Neural cell (in vitro differentiated cells): ENCODE measurements at regions not wholly inside any gene's neighbourhood (a gene's known extent, or its start where the extent isn't known, plus 50 kb on each side); places are given as distances from the start of the nearest gene placed in this dataset.

ENCODE experiments used
- H2AFZ ChIP-seq: fragments of 200-600, 300-800 bp; sonication (generic), shearing (Covaris generic); 2 replicates; pipeline ENCODE4 v1.6.0; 2014; ENCODE audit warnings: low read depth, mild to moderate bottlenecking, antibody characterized with exemption, low read length, moderate library complexity
- H3F3A ChIP-seq: fragments of 200-600 bp; shearing (Covaris generic); 2 replicates; pipeline ENCODE4 v1.6.1; 2016; ENCODE audit warnings: mild to moderate bottlenecking, moderate library complexity, mixed read lengths, antibody characterized with exemption, low read length; ENCODE audit not compliant: insufficient read depth, poor library complexity, severe bottlenecking
- H3K27ac ChIP-seq: fragments of 200-600, 300-800 bp; sonication (generic), shearing (Covaris generic); 2 replicates; pipeline ENCODE4 v1.5.1; 2014; ENCODE audit warnings: mild to moderate bottlenecking, low read length, moderate library complexity
- H3K27me3 ChIP-seq: fragments of 300-800, 200-600 bp; sonication (generic), shearing (Covaris generic); 2 replicates; pipeline ENCODE4 v1.6.0; 2014; ENCODE audit warnings: mild to moderate bottlenecking, low read depth, low read length, moderate library complexity; ENCODE audit not compliant: insufficient read depth
- H3K36me3 ChIP-seq: fragments of 300-800, 200-600 bp; sonication (generic), shearing (Covaris generic); 2 replicates; pipeline ENCODE4 v1.5.1; 2014; ENCODE audit warnings: mild to moderate bottlenecking, antibody characterized with exemption, low read length, moderate library complexity; ENCODE audit not compliant: insufficient read depth
- H3K4me2 ChIP-seq: fragments of 300-800, 200-600 bp; sonication (generic), shearing (Covaris generic); 2 replicates; pipeline ENCODE4 v1.6.0; 2014; ENCODE audit warnings: mild to moderate bottlenecking, low read length
- H3K4me3 ChIP-seq: fragments of 300-800, 200-600 bp; sonication (generic), shearing (Covaris generic); 2 replicates; pipeline ENCODE4 v1.5.1; 2014; ENCODE audit warnings: mild to moderate bottlenecking, low read length, moderate library complexity
- H3K79me2 ChIP-seq: fragments of 200-600 bp; shearing (Covaris generic); replicated peaks from 2 replicates; pipeline ENCODE4 v1.6.0; 2014; ENCODE audit warnings: mild to moderate bottlenecking, low read length, moderate library complexity; ENCODE audit not compliant: insufficient read depth
- H3K9ac ChIP-seq: fragments of 300-800, 200-600 bp; sonication (generic), shearing (Covaris generic); 2 replicates; pipeline ENCODE4 v1.6.1; 2016; ENCODE audit warnings: mild to moderate bottlenecking, low read length, mixed read lengths
- H3K9me2 ChIP-seq: fragments of 200-600 bp; shearing (Covaris generic); 2 replicates; pipeline ENCODE4 v1.6.1; 2016; ENCODE audit warnings: mild to moderate bottlenecking, low read length, mixed read lengths; ENCODE audit not compliant: insufficient read depth
- H3K9me3 ChIP-seq: fragments of 200-600, 300-800 bp; sonication (generic), shearing (Covaris generic); 2 replicates; pipeline ENCODE4 v1.6.1; 2016; ENCODE audit warnings: mild to moderate bottlenecking, mixed run types, low read length, moderate library complexity, mixed read lengths
- H4K20me1 ChIP-seq: fragments of 200-600 bp; shearing (Covaris generic); 2 replicates; pipeline ENCODE4 v1.6.1; 2016; ENCODE audit warnings: mild to moderate bottlenecking, mixed run types; ENCODE audit not compliant: insufficient read depth
- EP300 ChIP-seq: fragments of 450-650 bp; conservative IDR thresholded peaks from 2 replicates; pipeline ENCODE4 v1.6.1; 2014; ENCODE audit warnings: antibody characterized with exemption, mild to moderate bottlenecking, moderate library complexity; ENCODE audit not compliant: poor library complexity, severe bottlenecking
- EZH2 ChIP-seq: fragments of 200-600, 300-800 bp; shearing (Covaris generic), sonication (generic); IDR thresholded peaks from 2 replicates; pipeline ENCODE4 v1.6.1; 2014; ENCODE audit warnings: antibody characterized with exemption, low read length, borderline replicate concordance, mild to moderate bottlenecking; ENCODE audit not compliant: insufficient read depth, poor library complexity, severe bottlenecking
- MXI1 ChIP-seq: fragments of 450-650 bp; conservative IDR thresholded peaks from 2 replicates; pipeline ENCODE4 v1.6.1; 2014; ENCODE audit warnings: antibody characterized with exemption, mild to moderate bottlenecking; ENCODE audit not compliant: poor library complexity, severe bottlenecking
- POLR2AphosphoS5 ChIP-seq: IDR thresholded peaks from 2 replicates; pipeline ENCODE4 v1.6.1; 2012
- RAD21 ChIP-seq: fragments of 450-650 bp; conservative IDR thresholded peaks from 2 replicates; pipeline ENCODE4 v1.6.1; 2014; ENCODE audit warnings: antibody characterized with exemption, mild to moderate bottlenecking, moderate library complexity
- SMC3 ChIP-seq: fragments of 450-650 bp; conservative IDR thresholded peaks from 2 replicates; pipeline ENCODE4 v1.6.1; 2014; ENCODE audit warnings: antibody characterized with exemption, mild to moderate bottlenecking, moderate library complexity; ENCODE audit not compliant: poor library complexity
- TAF1 ChIP-seq: IDR thresholded peaks from 2 replicates; pipeline ENCODE4 v1.6.1; 2012; ENCODE audit warnings: low read depth
- TF ChIP-seq, protein P1 (sequence below): IDR thresholded peaks from 2 replicates; pipeline ENCODE4 v1.6.1; 2012; ENCODE audit warnings: borderline replicate concordance
- TF ChIP-seq, protein P2 (sequence below): fragments of 450-650 bp; IDR thresholded peaks from 2 replicates; pipeline ENCODE4 v1.5.1; 2014; ENCODE audit warnings: antibody characterized with exemption, mild to moderate bottlenecking, moderate library complexity; ENCODE audit not compliant: poor library complexity, severe bottlenecking

DNA sequence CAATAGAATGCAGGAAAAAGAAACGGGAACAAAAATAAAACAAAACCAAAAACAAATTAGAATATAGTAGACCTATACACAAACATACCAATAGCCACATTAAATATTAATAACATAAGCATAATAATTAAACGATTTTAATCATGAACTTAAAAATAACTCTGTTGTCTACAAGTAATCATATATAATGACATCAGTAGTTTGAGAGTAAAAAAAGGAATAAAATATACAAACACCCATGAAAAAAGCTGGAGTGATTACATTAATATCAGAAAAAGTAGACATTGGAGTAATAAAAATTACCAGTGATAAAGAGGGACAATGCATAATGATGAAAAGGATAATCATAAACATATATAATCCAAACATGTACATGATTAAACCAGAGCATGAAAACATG, 181.8 kb downstream of the ATXN7L3B start:
- Histone ChIP-seq H3K9me2 (no peaks in the 10 kb centered on the region), H3K4me3 (no peak overlapping the region), H3K9me3 (no peaks in the 10 kb centered on the region), H3K27me3 (no peaks in the 10 kb centered on the region), H3K27ac (no peak overlapping the region), H3K4me2 (no peak overlapping the region), H2AFZ (no peak overlapping the region), H3K79me2 (no peaks in the 10 kb centered on the region), H3K36me3 (no peaks in the 10 kb centered on the region), H4K20me1 (no peaks in the 10 kb centered on the region), H3F3A (no peaks in the 10 kb centered on the region), H3K9ac (no peak overlapping the region)
- no peak for TF ChIP-seq EP300

DNA sequence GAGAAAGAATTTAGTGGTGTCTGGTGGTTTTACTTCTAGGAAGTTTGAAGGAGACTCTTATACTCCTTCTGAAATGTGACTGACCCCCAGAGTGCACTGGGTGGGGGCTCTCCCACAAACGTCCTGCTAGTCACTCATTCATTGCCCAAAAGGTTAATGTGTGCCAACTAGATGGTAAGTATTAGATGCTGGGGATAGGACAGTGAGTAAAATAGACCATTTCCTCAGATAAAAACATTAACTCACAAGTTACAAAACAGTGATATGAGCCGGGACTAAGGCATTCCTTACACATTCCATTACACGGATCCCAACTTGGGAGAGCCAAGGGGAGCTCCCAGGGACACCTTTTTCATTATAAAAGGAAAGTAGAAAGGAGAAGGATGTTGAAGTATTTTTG, 185.1 kb downstream of the ATXN7L3B start:
- Histone ChIP-seq H3F3A (no peaks in the 10 kb centered on the region), H3K9ac (no peak overlapping the region), H3K4me2 (no peak overlapping the region), H2AFZ (no peak overlapping the region), H3K9me3 (no peaks in the 10 kb centered on the region), H3K27me3 (no peaks in the 10 kb centered on the region), H4K20me1 (no peaks in the 10 kb centered on the region), H3K79me2 (no peaks in the 10 kb centered on the region), H3K36me3 (no peaks in the 10 kb centered on the region), H3K9me2 (no peaks in the 10 kb centered on the region), H3K4me3 (no peak overlapping the region), H3K27ac (no peak overlapping the region)
- TF ChIP-seq, protein P1, sequence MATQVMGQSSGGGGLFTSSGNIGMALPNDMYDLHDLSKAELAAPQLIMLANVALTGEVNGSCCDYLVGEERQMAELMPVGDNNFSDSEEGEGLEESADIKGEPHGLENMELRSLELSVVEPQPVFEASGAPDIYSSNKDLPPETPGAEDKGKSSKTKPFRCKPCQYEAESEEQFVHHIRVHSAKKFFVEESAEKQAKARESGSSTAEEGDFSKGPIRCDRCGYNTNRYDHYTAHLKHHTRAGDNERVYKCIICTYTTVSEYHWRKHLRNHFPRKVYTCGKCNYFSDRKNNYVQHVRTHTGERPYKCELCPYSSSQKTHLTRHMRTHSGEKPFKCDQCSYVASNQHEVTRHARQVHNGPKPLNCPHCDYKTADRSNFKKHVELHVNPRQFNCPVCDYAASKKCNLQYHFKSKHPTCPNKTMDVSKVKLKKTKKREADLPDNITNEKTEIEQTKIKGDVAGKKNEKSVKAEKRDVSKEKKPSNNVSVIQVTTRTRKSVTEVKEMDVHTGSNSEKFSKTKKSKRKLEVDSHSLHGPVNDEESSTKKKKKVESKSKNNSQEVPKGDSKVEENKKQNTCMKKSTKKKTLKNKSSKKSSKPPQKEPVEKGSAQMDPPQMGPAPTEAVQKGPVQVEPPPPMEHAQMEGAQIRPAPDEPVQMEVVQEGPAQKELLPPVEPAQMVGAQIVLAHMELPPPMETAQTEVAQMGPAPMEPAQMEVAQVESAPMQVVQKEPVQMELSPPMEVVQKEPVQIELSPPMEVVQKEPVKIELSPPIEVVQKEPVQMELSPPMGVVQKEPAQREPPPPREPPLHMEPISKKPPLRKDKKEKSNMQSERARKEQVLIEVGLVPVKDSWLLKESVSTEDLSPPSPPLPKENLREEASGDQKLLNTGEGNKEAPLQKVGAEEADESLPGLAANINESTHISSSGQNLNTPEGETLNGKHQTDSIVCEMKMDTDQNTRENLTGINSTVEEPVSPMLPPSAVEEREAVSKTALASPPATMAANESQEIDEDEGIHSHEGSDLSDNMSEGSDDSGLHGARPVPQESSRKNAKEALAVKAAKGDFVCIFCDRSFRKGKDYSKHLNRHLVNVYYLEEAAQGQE: no peak
- no peak for TF ChIP-seq SMC3
- no peak for TF ChIP-seq MXI1
- no peak for TF ChIP-seq RAD21
- no peak for TF ChIP-seq EP300
- no peak for TF ChIP-seq EZH2
- no peak for TF ChIP-seq TAF1
- no peak for TF ChIP-seq POLR2AphosphoS5

DNA sequence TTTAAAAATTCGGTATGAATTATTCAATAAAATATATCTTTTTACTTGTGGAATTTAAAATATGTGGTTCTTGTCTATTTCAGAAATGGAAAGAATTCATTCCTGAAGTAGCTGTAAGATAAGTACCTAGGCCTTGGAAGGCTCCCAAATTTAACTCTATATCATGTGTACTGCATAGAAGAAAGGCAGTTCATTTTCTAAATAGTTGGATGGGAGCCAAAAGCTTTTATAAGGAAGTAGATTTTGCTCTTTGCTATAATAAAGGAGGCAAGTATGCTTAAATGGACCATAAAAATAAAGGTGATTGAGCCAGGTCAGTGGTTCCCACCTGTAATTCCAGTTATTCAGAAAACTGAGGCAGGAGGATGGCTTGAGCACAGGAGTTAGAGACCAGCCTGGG, 187.5 kb downstream of the ATXN7L3B start:
- Histone ChIP-seq H3K9ac (no peak overlapping the region), H3K27ac (no peak overlapping the region)

More for the DNA sequence above, 187.5 kb downstream of the ATXN7L3B start:
- Histone ChIP-seq H3K36me3 (no peaks in the 10 kb centered on the region), H3K9me2 (no peaks in the 10 kb centered on the region), H2AFZ (no peak overlapping the region), H4K20me1 (no peaks in the 10 kb centered on the region), H3K4me2 (no peak overlapping the region), H3K79me2 (no peaks in the 10 kb centered on the region), H3K27me3 (no peaks in the 10 kb centered on the region), H3K4me3 (no peak overlapping the region), H3K9me3 (no peaks in the 10 kb centered on the region), H3F3A (no peaks in the 10 kb centered on the region)
- TF ChIP-seq, protein P1: no peak
- no peak for TF ChIP-seq RAD21
- TF ChIP-seq TAF1: no peak
- TF ChIP-seq MXI1: no peak
- TF ChIP-seq, protein P2, sequence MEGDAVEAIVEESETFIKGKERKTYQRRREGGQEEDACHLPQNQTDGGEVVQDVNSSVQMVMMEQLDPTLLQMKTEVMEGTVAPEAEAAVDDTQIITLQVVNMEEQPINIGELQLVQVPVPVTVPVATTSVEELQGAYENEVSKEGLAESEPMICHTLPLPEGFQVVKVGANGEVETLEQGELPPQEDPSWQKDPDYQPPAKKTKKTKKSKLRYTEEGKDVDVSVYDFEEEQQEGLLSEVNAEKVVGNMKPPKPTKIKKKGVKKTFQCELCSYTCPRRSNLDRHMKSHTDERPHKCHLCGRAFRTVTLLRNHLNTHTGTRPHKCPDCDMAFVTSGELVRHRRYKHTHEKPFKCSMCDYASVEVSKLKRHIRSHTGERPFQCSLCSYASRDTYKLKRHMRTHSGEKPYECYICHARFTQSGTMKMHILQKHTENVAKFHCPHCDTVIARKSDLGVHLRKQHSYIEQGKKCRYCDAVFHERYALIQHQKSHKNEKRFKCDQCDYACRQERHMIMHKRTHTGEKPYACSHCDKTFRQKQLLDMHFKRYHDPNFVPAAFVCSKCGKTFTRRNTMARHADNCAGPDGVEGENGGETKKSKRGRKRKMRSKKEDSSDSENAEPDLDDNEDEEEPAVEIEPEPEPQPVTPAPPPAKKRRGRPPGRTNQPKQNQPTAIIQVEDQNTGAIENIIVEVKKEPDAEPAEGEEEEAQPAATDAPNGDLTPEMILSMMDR: no peak
- no peak for TF ChIP-seq SMC3
- no peak for TF ChIP-seq EZH2
- TF ChIP-seq POLR2AphosphoS5: no peak
- no peak for TF ChIP-seq EP300
